Testis (tissue), 2 donors: ENCODE measurements at regions not wholly inside any gene's neighbourhood (a gene's known extent, or its start where the extent isn't known, plus 50 kb on each side); places are given as distances from the start of the nearest gene placed in this dataset.

Experiments used
- POLR2A ChIP-seq: fragments of 450-650 bp; IDR thresholded peaks from one replicate; pipeline ENCODE4 v1.6.1; 2017; ENCODE audit warnings: antibody characterized with exemption, mild to moderate bottlenecking, moderate library complexity
- TF ChIP-seq, protein P1 (sequence below), 3 experiments: fragments of 450-650 bp in 2 of 3; fragments of 200-600 bp in 1 of 3; sonication (generic) in 1 of 3; IDR thresholded peaks; one replicate each; pipeline ENCODE4 v1.5.1; 2016 to 2019; ENCODE audit warnings: antibody characterized with exemption in 3 of 3, mild to moderate bottlenecking in 2 of 3, moderate library complexity in 1 of 3

DNA sequence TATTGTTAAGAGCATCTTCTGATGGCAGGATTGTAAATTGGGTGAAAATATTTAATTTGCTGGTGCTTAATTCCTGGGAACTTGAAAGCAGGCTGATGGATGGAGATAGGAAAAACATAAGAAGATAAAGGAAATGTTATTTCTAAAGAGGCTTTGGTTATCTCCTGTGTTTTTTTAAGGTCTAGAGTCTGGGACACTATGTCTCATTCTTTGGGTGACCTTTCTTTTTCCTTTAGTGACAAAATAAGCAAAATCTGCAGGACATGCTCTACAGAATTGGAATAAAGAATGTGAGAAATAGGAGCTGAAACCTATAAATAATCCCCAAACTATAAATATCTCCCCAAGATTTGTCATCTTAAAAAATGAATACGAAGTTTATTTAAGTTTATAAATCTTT is 241.7 kb downstream of the DSC3 start:
- TF ChIP-seq, protein P1, sequence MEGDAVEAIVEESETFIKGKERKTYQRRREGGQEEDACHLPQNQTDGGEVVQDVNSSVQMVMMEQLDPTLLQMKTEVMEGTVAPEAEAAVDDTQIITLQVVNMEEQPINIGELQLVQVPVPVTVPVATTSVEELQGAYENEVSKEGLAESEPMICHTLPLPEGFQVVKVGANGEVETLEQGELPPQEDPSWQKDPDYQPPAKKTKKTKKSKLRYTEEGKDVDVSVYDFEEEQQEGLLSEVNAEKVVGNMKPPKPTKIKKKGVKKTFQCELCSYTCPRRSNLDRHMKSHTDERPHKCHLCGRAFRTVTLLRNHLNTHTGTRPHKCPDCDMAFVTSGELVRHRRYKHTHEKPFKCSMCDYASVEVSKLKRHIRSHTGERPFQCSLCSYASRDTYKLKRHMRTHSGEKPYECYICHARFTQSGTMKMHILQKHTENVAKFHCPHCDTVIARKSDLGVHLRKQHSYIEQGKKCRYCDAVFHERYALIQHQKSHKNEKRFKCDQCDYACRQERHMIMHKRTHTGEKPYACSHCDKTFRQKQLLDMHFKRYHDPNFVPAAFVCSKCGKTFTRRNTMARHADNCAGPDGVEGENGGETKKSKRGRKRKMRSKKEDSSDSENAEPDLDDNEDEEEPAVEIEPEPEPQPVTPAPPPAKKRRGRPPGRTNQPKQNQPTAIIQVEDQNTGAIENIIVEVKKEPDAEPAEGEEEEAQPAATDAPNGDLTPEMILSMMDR (IDR thresholded peaks at IDR 0.05), result no peak
- no peak for TF ChIP-seq POLR2A
